ENCODE measurements at regions not wholly inside any gene's neighbourhood (a gene's known extent, or its start where the extent isn't known, plus 50 kb on each side); places are given as distances from the start of the nearest gene placed in this dataset.

- H3K4me1 ChIP-seq (ENCODE audit: low read depth), result no peaks in the 10 kb centered on the region
- no peak for TF ChIP-seq CTCF (IDR thresholded peaks at IDR 0.05)
- intact Hi-C loops (cut with DNase I, micrococcal nuclease), result no loop called here
- ATAC-seq (no peak), DNase-seq (no peak)
- no peaks in the 10 kb centered on the region for H3K36me3 ChIP-seq (ENCODE audit: low read depth)
- peaks cover 18% of the 10 kb centered on the region for H3K9me3 ChIP-seq
- H3K4me3 ChIP-seq, result no peak overlapping the region
Observed at GRCh38 chr13:62234780-62235440, 819.3 kb upstream of the PCDH20 start.

- no peak overlapping the region for H3K4me3 ChIP-seq
- no peak for DNase-seq
- H3K36me3 ChIP-seq (ENCODE audit: low read depth), result no peaks in the 10 kb centered on the region
- peaks cover 19% of the 10 kb centered on the region for H3K9me3 ChIP-seq
- intact Hi-C loops (cut with DNase I, micrococcal nuclease), result no loop called here
- ATAC-seq, result no peak
- H3K4me1 ChIP-seq (ENCODE audit: low read depth), result no peaks in the 10 kb centered on the region
- no peak for TF ChIP-seq CTCF (IDR thresholded peaks at IDR 0.05)
Observed at GRCh38 chr13:62210951-62211350, 795.3 kb upstream of the PCDH20 start.

- H3K36me3 ChIP-seq (ENCODE audit: low read depth), result no peaks in the 10 kb centered on the region
- H3K4me1 ChIP-seq (ENCODE audit: low read depth), result no peaks in the 10 kb centered on the region
- intact Hi-C loops (cut with DNase I, micrococcal nuclease), result no loop called here
- no peak overlapping the region for H3K4me3 ChIP-seq
- DNase-seq (no peak), ATAC-seq (no peak)
- no peak for TF ChIP-seq CTCF (IDR thresholded peaks at IDR 0.05)
- H3K9me3 ChIP-seq, result peaks cover 26% of the 10 kb centered on the region
Observed at GRCh38 chr13:62209529-62209928, 793.9 kb upstream of the PCDH20 start.

DNA sequence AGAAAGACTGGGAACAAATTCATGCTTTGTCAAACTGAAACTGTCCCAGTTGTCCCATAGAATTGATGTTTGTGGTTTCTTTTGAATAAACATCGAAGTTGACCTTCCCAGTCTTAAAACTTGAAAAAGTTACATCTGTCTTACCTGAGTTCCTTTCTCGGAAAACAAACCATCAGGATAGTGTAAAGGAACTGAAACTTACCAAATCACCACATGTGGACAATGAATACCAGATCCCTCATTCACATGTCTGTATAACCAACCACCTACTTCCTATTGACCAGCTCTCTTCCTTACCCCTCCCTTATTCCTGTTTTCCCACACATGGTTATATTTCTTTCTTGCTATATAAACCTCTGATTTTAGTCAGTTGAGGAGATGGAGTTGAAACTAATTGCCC is 791.7 kb upstream of the PCDH20 start:
- Histone ChIP-seq H3K4me3 (no peak overlapping the region), H3K4me1 (ENCODE audit: low read depth) (no peaks in the 10 kb centered on the region), H3K36me3 (ENCODE audit: low read depth) (no peaks in the 10 kb centered on the region), H3K9me3 (peaks cover 16% of the 10 kb centered on the region)
- intact Hi-C loops (cut with DNase I, micrococcal nuclease), result no loop called here
- no peak for TF ChIP-seq CTCF (IDR thresholded peaks at IDR 0.05)
- DNase-seq, result no peak
- ATAC-seq, result no peak

DNA sequence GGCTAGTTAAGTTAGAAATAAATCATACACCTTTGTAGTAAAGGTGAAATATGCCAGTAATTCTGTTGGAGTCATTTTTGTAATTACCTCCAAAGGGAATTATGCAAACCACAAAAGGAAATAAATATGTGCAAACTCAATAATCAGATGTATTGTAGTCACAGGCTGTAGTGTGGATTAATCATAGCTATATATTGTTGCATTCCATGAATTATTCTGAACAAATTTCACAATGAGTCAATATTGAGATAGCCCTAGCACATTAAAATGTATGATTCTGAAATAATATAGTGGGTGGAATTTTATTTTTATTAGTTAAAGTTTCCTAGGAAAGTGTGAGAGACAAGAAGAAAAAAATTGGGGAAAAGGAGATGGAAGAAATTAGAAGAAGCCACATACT is 790.5 kb upstream of the PCDH20 start:
- no peak for TF ChIP-seq CTCF (IDR thresholded peaks at IDR 0.05)
- H3K4me3 ChIP-seq, result no peak overlapping the region
- no peaks in the 10 kb centered on the region for H3K36me3 ChIP-seq (ENCODE audit: low read depth)
- H3K9me3 ChIP-seq, result peaks cover 22% of the 10 kb centered on the region
- DNase-seq (no peak), ATAC-seq (no peak)
- intact Hi-C loops (cut with DNase I, micrococcal nuclease), result no loop called here
- H3K4me1 ChIP-seq (ENCODE audit: low read depth), result no peaks in the 10 kb centered on the region

GRCh38 chr13:62205273-62205672 is 789.6 kb upstream of the PCDH20 start:
- H3K9me3 ChIP-seq, result peaks cover 23% of the 10 kb centered on the region
- TF ChIP-seq CTCF (IDR thresholded peaks at IDR 0.05), result no peak
- no peaks in the 10 kb centered on the region for H3K36me3 ChIP-seq (ENCODE audit: low read depth)
- ATAC-seq (no peak), DNase-seq (no peak)
- intact Hi-C loops (cut with DNase I, micrococcal nuclease), result no loop called here
- no peak overlapping the region for H3K4me3 ChIP-seq
- H3K4me1 ChIP-seq (ENCODE audit: low read depth), result no peaks in the 10 kb centered on the region

All from mucosa of descending colon (tissue), 3 donors.